ENCODE measurements at regions not wholly inside any gene's neighbourhood (a gene's known extent, or its start where the extent isn't known, plus 50 kb on each side); places are given as distances from the start of the nearest gene placed in this dataset.

- ChIA-PET CTCF (no interaction called here), POLR2A (no interaction called here)
- H3K9me3 ChIP-seq, result no peaks in the 10 kb centered on the region
- DNase-seq, result no peak
- H3K4me1 ChIP-seq (ENCODE audit: control insufficient read depth in 1 of 2, extremely low read depth in 1 of 2, insufficient read depth in 2 of 2, low read length in 2 of 2), result peaks cover 4 to 7% of the 10 kb centered on the region in 2 experiments
- no peak overlapping the region for H3K4me3 Mint-ChIP-seq
- no peak overlapping the region for H3K27ac Mint-ChIP-seq
- no peaks in the 10 kb centered on the region for H3K36me3 Mint-ChIP-seq
- peaks cover 0 to 4% of the 10 kb centered on the region in 2 donors for H3K27me3 Mint-ChIP-seq
- no peak for ATAC-seq (replicated peaks in 1 of 4)
- peaks cover 6 to 9% (median 8%) of the 10 kb centered on the region in 3 donors for H3K4me1 Mint-ChIP-seq
- WGBS (ENCODE audit: insufficient coverage), result no CpG with 5 or more reads among the region's 1 CpG
- no peak overlapping the region for H3K4me3 ChIP-seq (ENCODE audit: control insufficient read depth in 1 of 2, extremely low read depth in 1 of 2, low read length in 1 of 2)
- no peaks in the 10 kb centered on the region for H3K27me3 ChIP-seq (replicated peaks in 1 of 2; ENCODE audit: control insufficient read depth in 2 of 2, extremely low read depth in 1 of 2, insufficient read depth in 2 of 2, low read length in 1 of 2)
- no peaks in the 10 kb centered on the region for H3K36me3 ChIP-seq (ENCODE audit: control insufficient read depth in 2 of 2, extremely low read depth in 1 of 2, insufficient read depth in 1 of 2, low read length in 1 of 2)
- H3K9me3 Mint-ChIP-seq, result no peaks in the 10 kb centered on the region
- no peak overlapping the region for H3K27ac ChIP-seq (ENCODE audit: low read length)
Observed at GRCh38 chr1:60136395-60136794, 62.8 kb upstream of the C1orf87 start.

- Histone ChIP-seq H3K9me3 (no peaks in the 10 kb centered on the region), H3K27me3 (replicated peaks in 1 of 2; ENCODE audit: control insufficient read depth in 2 of 2, extremely low read depth in 1 of 2, insufficient read depth in 2 of 2, low read length in 1 of 2) (no peaks in the 10 kb centered on the region), H3K4me1 (ENCODE audit: control insufficient read depth in 1 of 2, extremely low read depth in 1 of 2, insufficient read depth in 2 of 2, low read length in 2 of 2) (peaks cover 4 to 7% of the 10 kb centered on the region in 2 experiments), H3K36me3 (ENCODE audit: control insufficient read depth in 2 of 2, extremely low read depth in 1 of 2, insufficient read depth in 1 of 2, low read length in 1 of 2) (no peaks in the 10 kb centered on the region), H3K4me3 (ENCODE audit: control insufficient read depth in 1 of 2, extremely low read depth in 1 of 2, low read length in 1 of 2) (no peak overlapping the region), H3K27ac (ENCODE audit: low read length) (no peak overlapping the region)
- no peaks in the 10 kb centered on the region for H3K27me3 Mint-ChIP-seq
- H3K9me3 Mint-ChIP-seq, result no peaks in the 10 kb centered on the region
- WGBS (ENCODE audit: insufficient coverage), result no CpG with 5 or more reads among the region's 2 CpGs
- ATAC-seq (replicated peaks in 1 of 4) (no peak), DNase-seq (no peak)
- CTCF ChIA-PET, result no interaction called here
- no peak overlapping the region for H3K4me3 Mint-ChIP-seq
- POLR2A ChIA-PET, result no interaction called here
- H3K36me3 Mint-ChIP-seq, result no peaks in the 10 kb centered on the region
- H3K4me1 Mint-ChIP-seq, result peaks cover 6 to 9% (median 8%) of the 10 kb centered on the region in 3 donors
- H3K27ac Mint-ChIP-seq, result no peak overlapping the region
Observed at GRCh38 chr1:60134716-60135115, 61.1 kb upstream of the C1orf87 start.

GRCh38 chr1:60133848-60134247 is 60.3 kb upstream of the C1orf87 start:
- no peak overlapping the region for H3K4me3 ChIP-seq (ENCODE audit: control insufficient read depth in 1 of 2, extremely low read depth in 1 of 2, low read length in 1 of 2)
- POLR2A ChIA-PET, result no interaction called here
- ATAC-seq (replicated peaks in 1 of 4) (no peak), DNase-seq (no peak)
- no peaks in the 10 kb centered on the region for H3K27me3 ChIP-seq (replicated peaks in 1 of 2; ENCODE audit: control insufficient read depth in 2 of 2, extremely low read depth in 1 of 2, insufficient read depth in 2 of 2, low read length in 1 of 2)
- Mint-ChIP-seq H3K9me3 (no peaks in the 10 kb centered on the region), H3K4me1 (peaks cover 6 to 9% (median 8%) of the 10 kb centered on the region in 3 donors), H3K27me3 (no peaks in the 10 kb centered on the region), H3K36me3 (no peaks in the 10 kb centered on the region), H3K4me3 (no peak overlapping the region), H3K27ac (no peak overlapping the region)
- H3K36me3 ChIP-seq (ENCODE audit: control insufficient read depth in 2 of 2, extremely low read depth in 1 of 2, insufficient read depth in 1 of 2, low read length in 1 of 2), result no peaks in the 10 kb centered on the region
- H3K9me3 ChIP-seq, result no peaks in the 10 kb centered on the region
- peaks cover 4 to 7% of the 10 kb centered on the region in 2 experiments for H3K4me1 ChIP-seq (ENCODE audit: control insufficient read depth in 1 of 2, extremely low read depth in 1 of 2, insufficient read depth in 2 of 2, low read length in 2 of 2)
- H3K27ac ChIP-seq (ENCODE audit: low read length), result no peak overlapping the region
- CTCF ChIA-PET, result no interaction called here

DNA sequence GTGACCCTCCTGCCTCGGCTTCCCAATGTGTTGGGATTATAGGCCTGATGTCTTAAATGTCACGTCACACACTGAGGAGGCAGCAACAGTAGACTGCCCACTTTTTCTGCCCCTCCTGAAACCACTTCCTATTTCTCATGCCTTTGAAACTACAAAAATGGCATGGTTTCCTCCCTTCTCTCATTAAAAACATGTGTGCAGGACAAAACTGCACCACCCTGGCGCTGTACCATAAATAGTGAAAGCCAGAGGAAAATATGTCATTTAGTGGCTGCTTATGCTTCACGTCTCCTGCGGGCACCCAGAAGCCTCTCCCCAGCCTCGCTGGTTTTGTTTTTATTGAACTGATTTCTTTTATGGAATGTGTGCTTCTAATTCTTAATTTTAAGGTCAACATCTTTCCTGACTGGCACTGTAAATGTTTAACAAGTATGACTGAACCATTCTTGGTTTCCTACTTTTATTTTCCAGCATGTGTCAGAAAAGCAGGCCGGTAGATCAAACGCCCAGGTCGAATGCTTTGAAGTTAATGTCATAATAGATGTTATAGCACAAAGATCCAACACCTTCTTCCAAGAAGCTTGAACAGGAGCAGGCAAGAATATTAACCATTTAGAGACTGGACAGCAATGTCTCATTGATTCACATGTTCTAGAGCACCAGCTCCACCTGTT is 59.6 kb upstream of the C1orf87 start:
- POLR2A ChIA-PET, result no interaction called here
- Mint-ChIP-seq H3K27ac (no peak overlapping the region), H3K4me3 (no peak overlapping the region), H3K4me1 (peaks cover 6 to 9% (median 8%) of the 10 kb centered on the region in 3 donors), H3K27me3 (no peaks in the 10 kb centered on the region), H3K9me3 (no peaks in the 10 kb centered on the region), H3K36me3 (no peaks in the 10 kb centered on the region)
- Histone ChIP-seq H3K4me3 (ENCODE audit: control insufficient read depth in 1 of 2, extremely low read depth in 1 of 2, low read length in 1 of 2) (no peak overlapping the region), H3K36me3 (ENCODE audit: control insufficient read depth in 2 of 2, extremely low read depth in 1 of 2, insufficient read depth in 1 of 2, low read length in 1 of 2) (no peaks in the 10 kb centered on the region), H3K27me3 (replicated peaks in 1 of 2; ENCODE audit: control insufficient read depth in 2 of 2, extremely low read depth in 1 of 2, insufficient read depth in 2 of 2, low read length in 1 of 2) (no peaks in the 10 kb centered on the region), H3K9me3 (no peaks in the 10 kb centered on the region), H3K27ac (ENCODE audit: low read length) (no peak overlapping the region), H3K4me1 (ENCODE audit: control insufficient read depth in 1 of 2, extremely low read depth in 1 of 2, insufficient read depth in 2 of 2, low read length in 2 of 2) (peaks cover 4 to 7% of the 10 kb centered on the region in 2 experiments)
- CTCF ChIA-PET, result no interaction called here
- DNase-seq (no peak), ATAC-seq (replicated peaks in 1 of 4) (no peak)
- WGBS (ENCODE audit: insufficient coverage), result 60% methylated on average over 1 of the region's 9 CpGs

DNA sequence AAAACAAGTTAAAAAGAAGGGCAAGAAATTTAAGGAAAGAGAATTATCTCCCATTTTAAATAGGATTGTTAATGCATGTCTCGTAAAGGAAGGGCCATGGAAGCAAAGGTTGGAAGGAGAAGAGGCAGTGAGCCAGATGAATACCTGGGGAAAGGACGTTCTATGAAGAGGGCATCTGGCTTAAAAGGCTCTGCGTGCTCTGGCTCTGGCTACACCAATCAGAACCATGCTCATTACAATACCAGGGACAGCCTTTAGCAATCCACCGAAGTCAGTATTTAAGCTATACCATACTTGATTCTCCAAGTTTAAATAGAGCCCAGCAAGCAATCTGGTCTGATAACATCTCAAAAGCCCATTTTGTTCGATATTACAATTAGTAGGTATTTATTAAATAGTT is 58.5 kb upstream of the C1orf87 start:
- Mint-ChIP-seq H3K4me1 (peaks cover 6 to 9% (median 8%) of the 10 kb centered on the region in 3 donors), H3K9me3 (no peaks in the 10 kb centered on the region), H3K4me3 (no peak overlapping the region), H3K36me3 (no peaks in the 10 kb centered on the region), H3K27ac (no peak overlapping the region), H3K27me3 (no peaks in the 10 kb centered on the region)
- H3K27me3 ChIP-seq (replicated peaks in 1 of 2; ENCODE audit: control insufficient read depth in 2 of 2, extremely low read depth in 1 of 2, insufficient read depth in 2 of 2, low read length in 1 of 2), result no peaks in the 10 kb centered on the region
- H3K27ac ChIP-seq (ENCODE audit: low read length), result no peak overlapping the region
- H3K4me3 ChIP-seq (ENCODE audit: control insufficient read depth in 1 of 2, extremely low read depth in 1 of 2, low read length in 1 of 2), result no peak overlapping the region
- H3K36me3 ChIP-seq (ENCODE audit: control insufficient read depth in 2 of 2, extremely low read depth in 1 of 2, insufficient read depth in 1 of 2, low read length in 1 of 2), result no peaks in the 10 kb centered on the region
- peaks cover 4 to 7% of the 10 kb centered on the region in 2 experiments for H3K4me1 ChIP-seq (ENCODE audit: control insufficient read depth in 1 of 2, extremely low read depth in 1 of 2, insufficient read depth in 2 of 2, low read length in 2 of 2)
- no peaks in the 10 kb centered on the region for H3K9me3 ChIP-seq
- ATAC-seq (replicated peaks in 1 of 4), result no peak
- DNase-seq, result no peak
- ChIA-PET CTCF (no interaction called here), POLR2A (no interaction called here)
- WGBS (ENCODE audit: insufficient coverage), result no CpG with 5 or more reads among the region's 5 CpGs

- Mint-ChIP-seq H3K36me3 (no peaks in the 10 kb centered on the region), H3K27ac (no peak overlapping the region), H3K9me3 (no peaks in the 10 kb centered on the region), H3K27me3 (no peaks in the 10 kb centered on the region), H3K4me1 (peaks cover 6 to 9% (median 8%) of the 10 kb centered on the region in 3 donors), H3K4me3 (no peak overlapping the region)
- H3K27me3 ChIP-seq (replicated peaks in 1 of 2; ENCODE audit: control insufficient read depth in 2 of 2, extremely low read depth in 1 of 2, insufficient read depth in 2 of 2, low read length in 1 of 2), result no peaks in the 10 kb centered on the region
- no peaks in the 10 kb centered on the region for H3K36me3 ChIP-seq (ENCODE audit: control insufficient read depth in 2 of 2, extremely low read depth in 1 of 2, insufficient read depth in 1 of 2, low read length in 1 of 2)
- ChIA-PET POLR2A (no interaction called here), CTCF (no interaction called here)
- H3K27ac ChIP-seq (ENCODE audit: low read length), result no peak overlapping the region
- no peak for DNase-seq
- no peaks in the 10 kb centered on the region for H3K9me3 ChIP-seq
- H3K4me3 ChIP-seq (ENCODE audit: control insufficient read depth in 1 of 2, extremely low read depth in 1 of 2, low read length in 1 of 2), result no peak overlapping the region
- ATAC-seq (replicated peaks in 1 of 4), result no peak
- 71% methylated on average over 1 of the region's 3 CpGs for WGBS (ENCODE audit: insufficient coverage)
- H3K4me1 ChIP-seq (ENCODE audit: control insufficient read depth in 1 of 2, extremely low read depth in 1 of 2, insufficient read depth in 2 of 2, low read length in 2 of 2), result peaks cover 4 to 7% of the 10 kb centered on the region in 2 experiments
Observed at GRCh38 chr1:60130703-60131102, 57.1 kb upstream of the C1orf87 start.

DNA sequence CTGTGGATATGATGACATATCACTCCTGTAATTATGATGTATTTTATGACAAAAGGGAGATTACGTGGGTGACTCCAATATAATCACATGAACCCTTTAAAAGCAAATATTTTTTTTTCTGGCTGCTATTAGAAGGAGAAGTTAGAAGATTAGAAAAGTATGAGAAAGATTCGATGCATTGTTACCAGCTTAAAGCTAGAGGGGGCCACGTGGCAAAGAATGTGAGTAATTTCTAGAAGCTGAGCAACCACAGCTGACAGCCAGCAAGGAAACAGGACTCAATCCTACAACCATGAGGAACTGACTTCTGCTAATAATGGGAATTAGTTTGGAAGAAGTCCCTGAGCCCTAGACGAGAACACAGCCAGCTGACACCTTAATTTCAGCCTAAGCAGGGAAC is 56.3 kb upstream of the C1orf87 start:
- Histone ChIP-seq H3K4me3 (ENCODE audit: control insufficient read depth in 1 of 2, extremely low read depth in 1 of 2, low read length in 1 of 2) (no peak overlapping the region), H3K27ac (ENCODE audit: low read length) (no peak overlapping the region), H3K4me1 (ENCODE audit: control insufficient read depth in 1 of 2, extremely low read depth in 1 of 2, insufficient read depth in 2 of 2, low read length in 2 of 2) (peaks cover 4 to 7% of the 10 kb centered on the region in 2 experiments), H3K9me3 (no peaks in the 10 kb centered on the region), H3K36me3 (ENCODE audit: control insufficient read depth in 2 of 2, extremely low read depth in 1 of 2, insufficient read depth in 1 of 2, low read length in 1 of 2) (no peaks in the 10 kb centered on the region), H3K27me3 (replicated peaks in 1 of 2; ENCODE audit: control insufficient read depth in 2 of 2, extremely low read depth in 1 of 2, insufficient read depth in 2 of 2, low read length in 1 of 2) (no peaks in the 10 kb centered on the region)
- WGBS (ENCODE audit: insufficient coverage), result no CpG with 5 or more reads among the region's 4 CpGs
- CTCF ChIA-PET, result no interaction called here
- ATAC-seq (replicated peaks in 1 of 4), result no peak
- POLR2A ChIA-PET, result no interaction called here
- Mint-ChIP-seq H3K9me3 (no peaks in the 10 kb centered on the region), H3K4me1 (peaks cover 6 to 9% (median 8%) of the 10 kb centered on the region in 3 donors), H3K4me3 (no peak overlapping the region), H3K27ac (no peak overlapping the region), H3K36me3 (no peaks in the 10 kb centered on the region), H3K27me3 (no peaks in the 10 kb centered on the region)
- DNase-seq, result no peak
